ENCODE measurements at regions not wholly inside any gene's neighbourhood (a gene's known extent, or its start where the extent isn't known, plus 50 kb on each side); places are given as distances from the start of the nearest gene placed in this dataset.

GRCh38 chr5:108521841-108522506 is 140.1 kb upstream of the FBXL17 start:
- TF ChIP-seq SP1 (IDR thresholded peaks at IDR 0.05), result no peak
- no peak for TF ChIP-seq HDGF (IDR thresholded peaks at IDR 0.05; ENCODE audit: borderline replicate concordance)
- TF ChIP-seq PKNOX1 (IDR thresholded peaks at IDR 0.05), result no peak
- TF ChIP-seq SUZ12 (IDR thresholded peaks at IDR 0.05), result no peak
- TF ChIP-seq FOXA1 (IDR thresholded peaks at IDR 0.05), result no peak
- no peak for TF ChIP-seq ARNT (IDR thresholded peaks at IDR 0.05)
- no peak for TF ChIP-seq FOXM1 (IDR thresholded peaks at IDR 0.05; ENCODE audit: borderline replicate concordance)
- TF ChIP-seq TARDBP (IDR thresholded peaks at IDR 0.05), result no peak
- no peak for TF ChIP-seq ELF4 (IDR thresholded peaks at IDR 0.05)
- TF ChIP-seq FOXK2 (IDR thresholded peaks at IDR 0.05), result no peak

All from HEK293T (cell line).